Activated T-cell treated with anti-CD3 and anti-CD28 coated beads, Interleukin-2, amount 50 U/mL, for 72 hours (primary cell): ENCODE measurements at regions not wholly inside any gene's neighbourhood (a gene's known extent, or its start where the extent isn't known, plus 50 kb on each side); places are given as distances from the start of the nearest gene placed in this dataset.

Experiments used
- ATAC-seq, 2 donors: fragments of 150-1000 bp; cut with Tn5 transposase; replicated peaks in 1 of 2; 2 replicates each; pipeline ENCODE4 v1.10.0; 2021; ENCODE audit warnings: moderate library complexity in 2 of 2, mild to moderate bottlenecking in 1 of 2
- DNase-seq, 2 donors: peaks; one replicate each; pipeline ENCODE4 v3.0.0; 2021 to 2022; ENCODE audit warnings: mixed read lengths in 1 of 2
- H3K27ac Mint-ChIP-seq: one replicate; pipeline ENCODE4 v1.8.0; 2022; ENCODE audit warnings: mild to moderate bottlenecking, moderate library complexity, mixed read lengths
- H3K27me3 Mint-ChIP-seq: one replicate; pipeline ENCODE4 v1.8.0; 2022; ENCODE audit warnings: low read depth, mixed read lengths
- H3K36me3 Mint-ChIP-seq, 2 donors: one replicate each; pipeline ENCODE4 v1.8.0; 2022; ENCODE audit warnings: mixed read lengths in 2 of 2, mild to moderate bottlenecking in 1 of 2; ENCODE audit not compliant: insufficient read depth in 2 of 2
- H3K4me1 Mint-ChIP-seq: one replicate; pipeline ENCODE4 v1.8.0; 2022; ENCODE audit warnings: low read depth, mixed read lengths
- H3K4me3 Mint-ChIP-seq, 2 donors: one replicate each; pipeline ENCODE4 v1.8.0; 2022; ENCODE audit warnings: mild to moderate bottlenecking in 2 of 2, mixed read lengths in 2 of 2, moderate library complexity in 2 of 2
- H3K9me3 Mint-ChIP-seq, 2 donors: one replicate each; pipeline ENCODE4 v1.8.0; 2022; ENCODE audit warnings: mixed read lengths in 2 of 2

- Mint-ChIP-seq H3K27me3 (peaks cover 31% of the 10 kb centered on the region), H3K27ac (no peak overlapping the region), H3K4me3 (no peak overlapping the region), H3K9me3 (no peaks in the 10 kb centered on the region), H3K36me3 (no peaks in the 10 kb centered on the region), H3K4me1 (no peaks in the 10 kb centered on the region)
- ATAC-seq (no peak), DNase-seq (no peak)
These were observed 130.7 kb upstream of the NECTIN1 start for GRCh38 chr11:119859684-119860083.

GRCh38 chr11:119858288-119858687, 129.3 kb upstream of the NECTIN1 start:
- no peak for ATAC-seq

GRCh38 chr11:119856681-119857485, 127.9 kb upstream of the NECTIN1 start:
- Mint-ChIP-seq H3K27me3 (peaks cover 39% of the 10 kb centered on the region), H3K4me3 (no peak overlapping the region), H3K4me1 (no peaks in the 10 kb centered on the region), H3K27ac (no peak overlapping the region), H3K9me3 (no peaks in the 10 kb centered on the region), H3K36me3 (no peaks in the 10 kb centered on the region)
- ATAC-seq (no peak), DNase-seq (no peak)

More at GRCh38 chr11:119858288-119858687, 129.3 kb upstream of the NECTIN1 start:
- H3K9me3 Mint-ChIP-seq = no peaks in the 10 kb centered on the region
- H3K36me3 Mint-ChIP-seq = no peaks in the 10 kb centered on the region
- no peaks in the 10 kb centered on the region for H3K4me1 Mint-ChIP-seq
- H3K4me3 Mint-ChIP-seq = no peak overlapping the region
- peaks cover 38% of the 10 kb centered on the region for H3K27me3 Mint-ChIP-seq
- DNase-seq = no peak
- no peak overlapping the region for H3K27ac Mint-ChIP-seq

- H3K27ac Mint-ChIP-seq = no peak overlapping the region
- ATAC-seq = no peak
- no peaks in the 10 kb centered on the region for H3K9me3 Mint-ChIP-seq
- no peak overlapping the region for H3K4me3 Mint-ChIP-seq
- H3K4me1 Mint-ChIP-seq = no peaks in the 10 kb centered on the region
- no peak for DNase-seq
- no peaks in the 10 kb centered on the region for H3K36me3 Mint-ChIP-seq
- H3K27me3 Mint-ChIP-seq = peaks cover 31% of the 10 kb centered on the region
These were observed 126.1 kb upstream of the NECTIN1 start for GRCh38 chr11:119855066-119855465.

GRCh38 chr11:119854521-119854920, 125.5 kb upstream of the NECTIN1 start:
- DNase-seq = no peak
- H3K27me3 Mint-ChIP-seq = peaks cover 31% of the 10 kb centered on the region
- H3K4me3 Mint-ChIP-seq = no peak overlapping the region
- no peaks in the 10 kb centered on the region for H3K4me1 Mint-ChIP-seq
- no peaks in the 10 kb centered on the region for H3K36me3 Mint-ChIP-seq
- ATAC-seq = no peak
- H3K27ac Mint-ChIP-seq = no peak overlapping the region
- H3K9me3 Mint-ChIP-seq = no peaks in the 10 kb centered on the region

GRCh38 chr11:119853581-119854360, 124.8 kb upstream of the NECTIN1 start:
- Mint-ChIP-seq H3K27ac (no peak overlapping the region), H3K9me3 (no peaks in the 10 kb centered on the region), H3K36me3 (no peaks in the 10 kb centered on the region), H3K27me3 (peaks cover 31% of the 10 kb centered on the region), H3K4me3 (no peak overlapping the region), H3K4me1 (no peaks in the 10 kb centered on the region)
- ATAC-seq (no peak), DNase-seq (no peak)

GRCh38 chr11:119852741-119853140, 123.7 kb upstream of the NECTIN1 start:
- ATAC-seq (no peak), DNase-seq (no peak)
- Mint-ChIP-seq H3K4me1 (no peaks in the 10 kb centered on the region), H3K9me3 (no peaks in the 10 kb centered on the region), H3K27ac (no peak overlapping the region), H3K4me3 (no peak overlapping the region), H3K27me3 (peaks cover 21% of the 10 kb centered on the region), H3K36me3 (no peaks in the 10 kb centered on the region)

GRCh38 chr11:119850822-119851409, 121.9 kb upstream of the NECTIN1 start:
- ATAC-seq = no peak
- H3K4me1 Mint-ChIP-seq = no peaks in the 10 kb centered on the region
- H3K9me3 Mint-ChIP-seq = no peaks in the 10 kb centered on the region
- H3K36me3 Mint-ChIP-seq = no peaks in the 10 kb centered on the region
- no peak for DNase-seq
- H3K4me3 Mint-ChIP-seq = no peak overlapping the region
- no peak overlapping the region for H3K27ac Mint-ChIP-seq
- peaks cover 16% of the 10 kb centered on the region for H3K27me3 Mint-ChIP-seq

GRCh38 chr11:119849872-119850271, 120.9 kb upstream of the NECTIN1 start:
- no peak overlapping the region for H3K4me3 Mint-ChIP-seq
- H3K9me3 Mint-ChIP-seq = no peaks in the 10 kb centered on the region
- H3K27ac Mint-ChIP-seq = no peak overlapping the region
- no peaks in the 10 kb centered on the region for H3K4me1 Mint-ChIP-seq
- H3K27me3 Mint-ChIP-seq = peaks cover 15% of the 10 kb centered on the region
- ATAC-seq = peak; percentile 31 to 71
- no peaks in the 10 kb centered on the region for H3K36me3 Mint-ChIP-seq
- DNase-seq = no peak

- Mint-ChIP-seq H3K36me3 (no peaks in the 10 kb centered on the region), H3K9me3 (no peaks in the 10 kb centered on the region), H3K27me3 (peaks cover 6% of the 10 kb centered on the region), H3K27ac (no peak overlapping the region), H3K4me1 (no peaks in the 10 kb centered on the region), H3K4me3 (no peak overlapping the region)
- no peak for ATAC-seq
- no peak for DNase-seq
These were observed 118.9 kb upstream of the NECTIN1 start for GRCh38 chr11:119847853-119848252.

- H3K4me1 Mint-ChIP-seq = no peaks in the 10 kb centered on the region
- H3K4me3 Mint-ChIP-seq = no peak overlapping the region
- no peaks in the 10 kb centered on the region for H3K9me3 Mint-ChIP-seq
- ATAC-seq (no peak), DNase-seq (no peak)
- H3K27ac Mint-ChIP-seq = no peak overlapping the region
- no peaks in the 10 kb centered on the region for H3K36me3 Mint-ChIP-seq
- H3K27me3 Mint-ChIP-seq = peaks cover under 1% of the 10 kb centered on the region
These were observed 117.4 kb upstream of the NECTIN1 start for GRCh38 chr11:119846374-119846773.

- Mint-ChIP-seq H3K4me3 (no peak overlapping the region), H3K9me3 (no peaks in the 10 kb centered on the region), H3K27me3 (no peaks in the 10 kb centered on the region), H3K36me3 (no peaks in the 10 kb centered on the region), H3K4me1 (no peaks in the 10 kb centered on the region), H3K27ac (no peak overlapping the region)
- no peak for DNase-seq
- ATAC-seq = no peak
These were observed 116.8 kb upstream of the NECTIN1 start for GRCh38 chr11:119845756-119846155.

- DNase-seq = no peak
- H3K36me3 Mint-ChIP-seq = no peaks in the 10 kb centered on the region
- no peaks in the 10 kb centered on the region for H3K4me1 Mint-ChIP-seq
- no peaks in the 10 kb centered on the region for H3K27me3 Mint-ChIP-seq
- ATAC-seq = no peak
- H3K9me3 Mint-ChIP-seq = no peaks in the 10 kb centered on the region
- H3K27ac Mint-ChIP-seq = no peak overlapping the region
- no peak overlapping the region for H3K4me3 Mint-ChIP-seq
These were observed 116.3 kb upstream of the NECTIN1 start for GRCh38 chr11:119845305-119845704.
